ENCODE measurements at regions not wholly inside any gene's neighbourhood (a gene's known extent, or its start where the extent isn't known, plus 50 kb on each side); places are given as distances from the start of the nearest gene placed in this dataset.
"Not testable (repeated sequence)": the region's sequence is repeated elsewhere in the genome, so short reads cannot be mapped to it uniquely, and the experiment has no call there.

DNA sequence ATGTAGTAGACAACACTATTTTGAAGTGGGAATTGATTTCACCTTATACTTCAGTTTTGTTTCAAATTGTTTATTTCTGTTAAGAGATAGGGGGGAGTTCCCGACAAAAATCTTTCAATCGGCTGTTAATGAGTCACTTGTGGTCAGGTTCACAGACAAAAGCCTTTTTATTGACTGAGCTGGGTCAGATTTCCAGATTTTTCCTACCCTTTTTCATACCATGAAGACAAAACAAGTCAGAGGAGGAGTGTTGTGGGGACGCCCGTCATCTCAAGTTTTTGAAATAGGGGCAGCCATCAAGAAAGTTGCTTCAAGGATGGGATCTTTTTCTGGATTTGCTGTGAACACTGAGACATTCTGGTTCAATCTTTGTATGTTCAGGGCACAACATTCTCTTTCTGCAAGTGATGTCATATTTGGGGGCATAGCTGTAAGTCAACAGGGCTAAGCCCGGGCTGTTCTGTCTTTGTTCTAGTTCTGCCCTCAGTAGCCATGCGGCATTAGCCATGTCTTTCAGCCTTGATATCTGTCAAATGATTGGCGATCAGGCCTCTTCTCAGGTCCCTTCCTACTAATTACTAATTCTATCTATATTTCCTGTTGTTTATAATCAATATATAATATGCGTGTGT, 496.0 kb upstream of the MARCKS start:
- DNase-seq = no peak

DNA sequence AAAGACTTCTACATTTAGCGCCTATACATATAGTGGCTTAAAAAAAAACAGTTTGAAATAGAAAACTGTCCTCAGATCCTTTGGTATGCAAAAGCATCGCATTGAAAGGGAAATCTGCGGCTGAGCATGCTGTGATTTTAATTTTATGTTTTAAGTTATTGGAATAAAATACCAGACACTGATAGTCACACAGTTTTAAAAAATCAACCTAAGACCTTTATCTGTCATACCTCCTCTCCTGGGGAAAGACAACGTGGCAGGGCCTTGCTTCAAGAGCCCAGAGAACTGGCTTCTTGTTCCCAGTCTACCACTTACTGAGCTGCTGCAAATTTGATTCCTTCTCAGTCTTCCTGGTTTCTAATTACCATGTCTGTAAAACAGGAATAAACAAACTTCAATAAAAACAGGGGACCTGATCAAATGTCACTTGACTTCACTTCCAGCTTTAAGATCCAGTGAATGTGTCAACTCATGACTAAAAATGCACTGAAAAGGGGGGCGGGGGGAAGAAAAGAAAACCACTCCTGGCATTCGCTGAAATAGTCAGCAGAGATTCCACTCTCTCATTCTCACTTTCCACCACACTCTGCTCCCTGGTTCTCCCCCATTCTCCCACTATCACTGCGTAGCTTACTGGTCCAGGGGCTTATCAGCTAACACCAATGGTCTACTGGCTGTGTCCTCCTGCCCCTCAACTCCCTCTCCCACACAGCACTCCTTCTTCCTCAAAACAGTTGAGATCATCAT, 494.7 kb upstream of the MARCKS start:
- DNase-seq = no peak

DNA sequence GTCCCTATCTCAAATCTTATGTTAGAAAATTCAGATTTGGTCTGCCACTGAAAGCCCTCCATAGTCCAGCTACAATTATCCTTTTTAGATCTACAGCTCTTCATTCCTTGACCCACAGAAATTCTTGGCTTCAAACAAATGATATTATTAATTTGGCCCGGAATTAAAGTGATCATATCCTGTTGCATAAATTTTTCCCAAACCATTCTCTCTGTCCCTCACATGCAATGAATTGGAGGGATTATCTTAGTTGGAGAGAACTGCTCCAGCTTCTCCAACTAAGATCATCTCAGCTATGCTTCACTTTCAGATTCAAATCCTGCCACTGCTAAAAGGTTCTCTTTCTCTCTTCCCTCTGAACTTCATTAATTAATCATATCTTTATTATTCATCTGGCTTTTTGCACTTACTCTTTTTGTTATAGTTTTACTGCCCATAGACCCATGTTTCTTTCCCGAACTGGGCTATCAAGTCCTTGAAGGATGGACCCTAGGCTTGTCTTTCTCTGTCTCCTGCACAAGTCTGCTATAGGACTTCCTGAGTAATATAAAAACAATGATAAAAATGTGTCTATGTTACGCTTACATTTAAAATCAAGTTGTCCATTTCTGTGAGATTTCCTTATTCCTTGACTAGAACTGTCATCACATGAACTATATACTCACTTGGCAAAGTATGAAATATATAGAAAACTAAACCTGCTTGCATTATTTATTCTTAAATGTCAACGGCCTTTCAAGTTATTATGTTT, 493.9 kb upstream of the MARCKS start:
- DNase-seq = no peak

DNA sequence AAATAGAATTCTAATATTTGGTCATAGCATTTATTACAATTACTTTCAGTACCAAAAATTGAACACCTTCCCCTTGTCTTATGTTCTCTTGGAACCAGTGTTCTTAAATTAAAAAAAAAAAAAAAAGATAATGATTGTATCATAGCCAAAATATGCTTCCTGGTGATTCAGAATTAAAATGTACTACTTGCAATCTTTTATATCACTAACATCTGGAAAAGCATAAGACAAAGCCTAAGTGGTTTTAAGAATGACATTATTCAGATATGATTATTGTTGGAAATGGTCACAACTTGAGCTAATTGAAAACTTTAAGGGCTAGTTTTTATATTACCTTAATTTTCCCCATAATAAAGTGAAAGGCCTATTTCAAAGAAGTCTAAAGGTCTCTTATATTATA, 493.3 kb upstream of the MARCKS start:
- DNase-seq = no peak

DNA sequence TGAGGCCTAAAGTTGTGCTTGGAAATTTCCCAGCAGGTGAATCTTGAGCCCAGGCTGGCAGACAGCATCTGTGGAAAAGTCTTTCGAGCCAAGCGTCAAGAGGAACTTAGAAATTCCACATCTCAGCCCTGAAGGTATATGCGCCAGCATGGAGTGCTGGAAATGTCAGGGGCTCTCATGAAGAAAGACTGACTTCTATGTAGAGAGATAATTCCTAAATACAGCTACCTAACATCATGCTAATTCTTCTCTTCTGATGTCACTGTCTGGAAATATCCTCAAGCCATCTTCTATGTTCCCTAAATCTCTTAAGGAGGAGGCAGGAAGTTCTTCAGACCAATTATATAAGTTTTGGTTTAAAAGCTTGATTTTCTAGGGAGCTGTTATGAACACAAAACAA, 492.4 kb upstream of the MARCKS start:
- no peak for DNase-seq

DNA sequence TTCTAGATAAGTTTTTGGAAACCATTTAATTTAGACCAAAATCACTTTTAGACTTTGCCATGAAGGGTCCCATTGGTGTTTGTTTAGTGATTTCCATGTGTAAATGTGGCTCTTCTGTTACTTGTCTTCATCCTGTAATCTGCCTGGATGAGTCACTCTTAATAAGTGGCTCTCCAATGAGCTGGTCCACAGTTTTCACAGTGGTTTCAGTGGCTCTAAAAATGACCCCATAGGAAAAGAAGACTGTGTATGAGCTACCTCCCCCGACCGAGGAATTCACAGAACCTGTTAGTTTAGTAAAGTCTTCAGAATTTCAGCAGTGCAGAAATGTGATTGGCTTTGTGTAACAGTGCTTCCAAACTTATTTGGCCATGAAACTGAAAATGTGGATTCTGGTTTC, 492.0 kb upstream of the MARCKS start:
- DNase-seq = no peak

DNA sequence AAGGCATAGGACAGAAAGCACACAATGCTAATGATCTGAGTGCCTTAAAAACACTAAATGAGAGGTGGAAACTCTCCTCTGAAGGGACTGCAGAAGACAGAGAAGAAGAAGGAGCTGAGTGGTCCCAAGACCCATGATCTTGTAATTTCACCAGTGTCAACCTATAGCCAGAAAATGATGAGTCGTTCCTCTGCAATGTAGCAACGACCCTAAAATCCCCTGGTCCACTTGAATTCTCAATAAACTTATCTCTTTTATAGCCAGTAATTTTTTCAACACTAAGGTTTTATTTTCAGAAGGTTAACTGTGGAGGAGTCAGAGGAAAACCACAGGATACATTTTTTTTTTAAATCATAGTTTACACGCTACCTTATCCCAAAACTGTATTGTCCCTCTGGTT, 490.6 kb upstream of the MARCKS start:
- DNase-seq = no peak

DNA sequence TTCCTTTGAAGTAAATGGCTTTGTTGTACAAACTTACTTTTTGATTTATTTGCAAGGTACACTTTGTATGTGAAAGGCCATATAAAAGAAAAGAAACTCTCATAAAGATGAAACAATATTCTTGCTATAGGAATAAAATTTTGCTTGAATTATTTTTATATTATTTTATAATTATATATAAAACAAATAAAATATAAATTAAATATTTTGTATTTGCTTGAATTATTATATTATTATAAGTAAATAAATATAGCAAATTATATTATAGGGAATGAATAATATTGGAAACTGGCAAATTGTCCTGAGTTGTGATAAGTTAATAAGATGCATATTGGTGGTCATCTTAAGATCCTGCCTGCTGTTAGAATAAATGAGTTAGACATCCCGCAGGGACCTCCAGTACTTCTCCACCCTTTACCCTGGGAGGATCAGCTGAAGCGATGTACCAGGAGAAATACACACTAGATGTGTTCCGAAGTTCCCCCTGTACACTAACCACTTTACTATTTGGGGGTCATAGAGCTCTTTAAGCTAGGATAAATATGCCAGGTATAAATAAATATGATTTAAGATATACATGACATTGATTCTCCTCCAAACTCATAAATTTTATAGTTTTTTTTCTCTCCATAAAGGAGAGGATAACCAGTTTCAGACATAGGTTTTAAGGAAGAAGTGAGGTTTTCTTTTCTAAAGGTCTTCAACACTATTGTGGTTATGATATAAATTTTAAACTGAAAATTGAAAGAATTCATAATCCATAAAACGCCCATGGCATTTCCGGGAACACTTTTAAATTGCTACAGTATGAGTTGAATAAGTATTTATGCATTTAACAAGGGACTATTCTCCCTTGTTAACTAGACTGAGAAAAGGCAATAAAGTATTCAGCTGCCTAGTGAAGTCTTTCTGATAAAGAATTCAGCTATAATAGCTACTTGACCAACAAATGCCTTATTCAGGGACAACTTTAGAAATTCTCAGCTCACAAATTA, 486.3 kb upstream of the MARCKS start:
- no peak for DNase-seq

DNA sequence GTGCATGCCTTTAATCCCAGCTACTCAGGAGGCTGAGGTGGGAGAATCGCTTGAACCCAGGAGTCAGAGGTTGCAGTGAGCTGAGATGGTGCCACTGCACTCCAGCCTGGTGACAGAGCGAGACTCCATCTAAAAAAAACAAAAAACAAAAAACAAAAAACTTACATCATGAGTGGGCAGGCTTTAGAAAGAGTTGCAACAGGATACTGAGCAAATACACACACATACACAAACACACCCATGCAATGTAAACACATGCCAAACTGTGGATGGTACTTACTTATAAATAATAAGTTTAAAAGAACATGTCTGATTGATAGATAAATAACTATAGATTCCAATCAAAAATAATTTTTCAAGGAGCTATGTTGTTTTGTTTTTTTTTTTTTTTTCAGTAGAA, 481.7 kb upstream of the MARCKS start:
- not testable (repeated sequence) for DNase-seq

DNA sequence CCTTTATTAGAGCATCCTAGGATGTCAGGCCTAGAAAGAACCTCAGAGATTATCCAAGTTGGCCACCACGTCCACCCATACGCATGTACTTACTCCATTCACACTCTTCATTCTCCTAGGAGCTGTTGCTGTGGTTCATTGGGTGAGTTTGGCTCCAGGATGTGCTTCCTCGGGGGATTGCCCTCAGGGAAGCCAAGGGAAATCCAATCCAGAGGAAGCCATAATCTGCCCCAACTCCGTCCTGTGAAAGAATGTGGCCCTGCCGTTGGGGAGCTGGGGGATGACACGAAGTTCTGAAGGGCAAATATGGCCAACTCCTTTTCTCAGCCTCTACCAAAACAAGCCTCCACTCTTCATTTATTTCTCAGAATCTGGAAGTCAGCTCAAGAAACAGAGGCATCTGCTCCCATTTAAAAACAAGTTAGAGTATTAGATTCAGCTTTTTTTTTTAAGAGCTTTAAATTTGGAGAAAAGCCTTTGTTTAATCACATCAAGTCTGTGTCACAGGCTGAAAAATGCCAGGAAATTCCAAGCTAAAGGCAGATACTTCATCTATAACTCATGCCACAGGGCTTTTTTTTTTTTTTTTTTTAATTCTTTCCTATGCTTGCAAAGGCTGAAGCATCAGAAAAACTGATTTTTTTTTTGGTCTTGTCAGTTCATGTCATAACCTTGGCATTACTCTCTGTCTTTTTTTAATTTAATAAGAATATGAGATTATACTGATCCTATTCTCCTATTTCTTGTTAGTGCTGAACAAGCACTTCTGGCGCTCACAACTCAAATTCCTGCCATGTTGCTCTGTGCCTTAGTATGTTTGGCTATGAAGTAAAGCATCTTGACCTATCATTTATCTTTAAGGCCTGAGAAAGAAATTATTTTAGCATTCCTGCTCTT, 480.9 kb upstream of the MARCKS start:
- peak; percentile 64 for DNase-seq

DNA sequence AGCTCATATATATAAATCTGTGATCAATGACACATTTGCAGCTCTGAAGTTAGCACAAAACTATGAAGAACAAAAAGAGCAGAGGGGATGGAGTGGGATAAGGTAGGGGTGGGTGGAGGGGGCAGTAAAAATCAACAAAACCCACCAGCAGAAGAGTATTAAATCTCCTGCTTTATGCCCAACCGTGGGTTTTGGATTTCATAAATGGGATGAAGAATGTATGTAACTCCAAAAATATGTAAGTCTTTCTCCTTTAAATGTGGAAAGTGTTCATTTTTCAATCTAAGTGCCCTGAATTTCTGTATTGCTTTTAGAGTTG, 480.3 kb upstream of the MARCKS start:
- DNase-seq = no peak

DNA sequence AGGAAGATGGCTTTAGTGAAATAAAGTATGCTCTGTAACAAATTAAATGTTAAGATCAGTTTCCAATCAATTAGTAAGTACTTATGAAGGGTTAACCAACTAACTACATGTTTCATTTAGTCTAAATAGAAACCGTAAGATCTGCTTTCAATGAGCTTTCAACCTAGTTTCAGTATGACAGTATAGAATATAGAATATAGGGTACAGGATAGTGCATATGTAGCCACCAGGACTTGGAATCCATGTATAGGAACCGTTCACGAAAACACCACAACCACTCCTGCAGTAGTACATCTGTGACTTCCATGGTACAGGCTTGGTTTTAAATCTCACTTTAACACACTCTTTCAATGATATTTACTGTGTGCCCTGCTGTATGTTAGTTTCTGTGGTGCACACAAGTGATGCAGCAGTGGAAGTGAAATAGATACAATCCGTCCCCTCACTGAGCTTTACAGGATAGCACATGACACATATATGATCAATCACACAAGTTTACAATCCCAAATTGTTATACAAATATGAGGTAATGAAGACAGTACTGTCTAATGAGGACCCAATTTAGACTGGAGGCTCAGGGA, 479.7 kb upstream of the MARCKS start:
- DNase-seq = no peak

DNA sequence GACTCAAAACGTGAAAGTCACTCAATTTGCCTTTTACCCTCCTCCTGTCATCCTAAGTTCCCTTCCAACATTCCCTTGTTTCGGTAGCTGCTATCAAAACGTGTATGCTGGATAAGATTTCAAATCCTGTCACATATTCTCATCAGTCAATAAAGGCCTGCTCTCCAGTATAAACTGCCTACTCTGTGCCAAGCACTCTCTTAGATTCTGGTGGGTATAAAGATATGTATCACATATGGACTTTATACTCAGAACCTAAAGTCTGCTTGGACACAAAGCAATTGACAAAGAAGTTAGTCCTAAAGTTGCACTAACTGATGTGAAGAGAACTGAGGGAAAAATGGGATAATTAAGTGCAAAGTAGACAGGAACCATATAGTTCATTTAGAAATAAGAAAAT, 476.6 kb upstream of the MARCKS start:
- no peak for DNase-seq

DNA sequence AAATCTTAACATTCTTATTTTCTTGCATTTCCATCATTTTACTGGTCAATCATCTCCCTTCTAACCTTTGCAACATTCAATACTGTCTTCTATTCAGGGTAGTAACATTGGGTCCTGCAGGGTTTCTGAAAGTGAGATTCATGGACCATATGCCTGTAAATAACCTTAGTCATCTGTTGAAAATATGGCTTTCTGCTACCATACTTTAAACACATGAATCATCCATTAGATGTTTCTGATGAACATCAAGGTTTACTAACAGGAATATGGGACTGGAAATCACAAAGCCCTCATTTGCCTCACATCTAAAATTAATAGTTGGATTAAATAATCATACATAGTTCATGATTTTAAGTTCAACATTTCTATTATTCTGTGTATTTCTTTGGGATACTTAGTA, 475.9 kb upstream of the MARCKS start:
- DNase-seq = no peak

DNA sequence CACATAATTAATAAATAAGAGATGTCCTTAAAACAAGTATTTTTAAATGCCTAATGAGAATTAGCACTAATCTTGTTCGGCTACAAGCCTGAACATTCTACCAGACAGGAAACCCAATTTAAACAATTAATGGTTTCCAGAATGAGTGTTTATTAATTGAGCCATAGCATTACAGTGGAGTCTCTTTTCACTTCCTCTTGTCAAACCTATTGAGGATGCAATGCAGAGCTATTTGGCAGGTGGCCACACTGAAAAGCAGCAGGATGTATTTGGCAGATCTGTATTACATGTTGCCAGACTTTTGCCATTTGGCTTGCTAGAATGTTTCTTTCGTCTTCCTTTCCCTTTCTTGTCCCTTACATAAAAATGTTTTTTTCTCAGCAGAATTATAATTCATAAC, 475.2 kb upstream of the MARCKS start:
- peak; percentile 78 for DNase-seq

DNA sequence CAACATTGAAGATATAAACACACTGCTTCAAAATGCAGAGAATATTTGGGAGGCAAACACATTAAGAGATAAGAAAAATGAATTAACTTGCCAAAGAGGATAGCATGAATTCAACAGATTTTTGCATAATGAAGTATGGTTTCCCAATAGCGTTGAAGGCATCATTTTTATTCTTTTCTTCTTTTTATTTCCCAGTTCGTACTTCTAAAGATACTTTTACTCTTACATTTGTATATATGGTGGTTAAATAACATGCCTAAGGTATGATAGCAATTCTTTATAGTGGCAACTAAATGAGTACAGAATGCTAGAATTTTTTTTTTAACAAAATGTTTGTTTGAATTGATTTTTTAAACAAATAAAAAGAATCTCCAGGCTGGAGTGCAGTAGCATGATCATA, 473.4 kb upstream of the MARCKS start:
- no peak for DNase-seq

DNA sequence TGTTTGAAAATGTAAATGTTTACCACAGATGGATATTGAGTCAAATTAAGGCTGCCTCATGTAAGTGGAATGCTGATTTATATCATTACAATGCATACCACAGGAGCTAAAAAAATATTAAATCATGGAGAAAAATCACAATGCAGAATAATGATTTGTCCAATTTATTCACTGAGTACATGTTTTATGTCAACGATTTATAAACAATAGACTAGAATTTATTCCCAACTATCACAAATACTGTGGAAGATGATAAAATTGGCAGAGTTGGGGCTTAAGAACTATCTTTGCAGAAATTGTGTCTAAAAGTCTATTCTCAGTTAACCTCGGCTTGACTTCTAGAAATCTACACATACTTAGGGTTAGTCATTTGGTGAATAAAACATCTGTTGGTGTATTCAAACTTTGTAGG, 472.1 kb upstream of the MARCKS start:
- no peak for DNase-seq

DNA sequence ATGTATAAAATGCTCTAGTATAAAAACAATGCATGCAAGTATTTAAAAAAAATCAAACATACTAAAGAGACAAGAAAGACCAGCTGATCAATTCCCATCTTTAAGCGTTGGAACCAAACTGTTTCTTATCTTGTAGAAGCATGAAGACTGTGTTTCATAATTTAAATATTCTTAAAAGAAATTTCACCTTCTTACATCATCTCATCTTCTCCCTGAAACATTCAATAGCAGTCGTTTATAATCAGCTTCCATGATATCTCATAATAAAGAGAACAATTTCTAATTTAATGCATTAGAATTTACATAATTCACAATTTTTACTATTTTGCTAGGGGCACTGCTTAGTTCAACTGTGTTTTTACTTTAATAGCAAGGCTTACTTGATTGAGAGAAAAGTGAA, 468.1 kb upstream of the MARCKS start:
- DNase-seq = no peak

DNA sequence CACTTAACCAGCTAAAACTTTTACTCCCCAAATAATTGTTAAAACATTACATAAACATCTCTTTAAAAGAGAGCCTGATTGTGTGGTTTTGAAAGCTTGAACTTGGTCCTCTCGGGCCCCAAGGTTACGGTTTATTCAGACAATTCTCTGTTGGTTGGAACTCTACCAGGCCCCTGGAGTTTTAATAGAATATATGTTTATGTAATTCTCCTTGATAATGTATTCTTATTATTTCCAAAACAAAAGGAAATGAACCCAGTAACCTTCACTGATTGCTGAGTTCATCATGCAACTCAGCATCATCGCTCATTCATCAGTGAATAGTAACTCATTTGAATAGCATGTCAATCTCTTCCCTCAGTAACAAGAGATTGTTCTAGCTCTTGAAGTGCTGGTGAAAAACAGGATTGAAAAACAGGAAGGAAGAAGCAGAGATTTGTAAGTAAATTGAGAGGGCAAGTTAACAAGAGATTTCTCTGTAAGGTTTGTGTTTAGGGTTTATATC, 464.5 kb upstream of the MARCKS start:
- DNase-seq = no peak

DNA sequence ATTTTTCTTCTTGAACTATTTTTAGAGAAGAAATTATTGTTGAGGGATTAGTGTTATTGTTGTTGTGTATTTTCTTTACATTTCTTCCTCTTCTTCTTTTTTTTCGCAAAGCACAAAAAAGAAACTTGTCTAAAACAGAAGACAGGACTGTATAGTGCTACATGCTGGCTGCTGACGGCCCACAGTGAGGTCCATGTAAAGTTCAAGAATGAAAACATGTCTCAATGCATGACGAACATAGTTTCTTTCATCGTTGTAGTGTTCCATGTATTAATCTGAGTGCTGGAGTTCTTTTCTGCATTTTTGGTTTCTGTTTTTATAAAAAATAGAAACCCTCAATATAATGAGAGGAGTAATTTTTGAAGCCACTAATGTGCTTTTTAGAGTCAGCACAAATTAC, 462.9 kb upstream of the MARCKS start:
- no peak for DNase-seq

DNA sequence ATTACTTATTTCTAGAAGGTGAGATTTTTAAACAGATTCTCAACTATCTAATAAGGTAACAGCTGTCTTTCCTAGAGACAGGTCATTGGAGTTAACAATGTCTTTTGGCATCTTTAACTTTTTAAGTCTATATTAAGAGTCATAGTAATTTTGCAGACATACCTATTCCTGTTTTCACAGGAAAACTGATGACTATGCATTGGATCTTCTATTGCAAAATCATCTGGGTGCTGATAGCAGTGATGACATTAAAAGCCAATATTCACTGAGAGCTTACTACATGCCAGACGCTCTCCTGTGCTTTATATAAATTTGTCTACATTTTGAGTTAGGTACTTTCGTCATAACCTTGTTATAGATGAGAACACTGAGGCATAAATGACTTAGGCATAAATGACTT, 462.4 kb upstream of the MARCKS start:
- no peak for DNase-seq

Data from eye (tissue), 1 donor.